GM21576 (cell line): ENCODE measurements at regions not wholly inside any gene's neighbourhood (a gene's known extent, or its start where the extent isn't known, plus 50 kb on each side); places are given as distances from the start of the nearest gene placed in this dataset.
"Not testable (repeated sequence)": the region's sequence is repeated elsewhere in the genome, so short reads cannot be mapped to it uniquely, and the experiment has no call there.

Source experiments
- ATAC-seq: cut with Tn5 transposase; IDR thresholded peaks from one replicate; pipeline ENCODE4 v1.9.1; 2021; ENCODE audit warnings: mild to moderate bottlenecking, moderate library complexity; ENCODE audit not compliant: unreplicated experiment

DNA sequence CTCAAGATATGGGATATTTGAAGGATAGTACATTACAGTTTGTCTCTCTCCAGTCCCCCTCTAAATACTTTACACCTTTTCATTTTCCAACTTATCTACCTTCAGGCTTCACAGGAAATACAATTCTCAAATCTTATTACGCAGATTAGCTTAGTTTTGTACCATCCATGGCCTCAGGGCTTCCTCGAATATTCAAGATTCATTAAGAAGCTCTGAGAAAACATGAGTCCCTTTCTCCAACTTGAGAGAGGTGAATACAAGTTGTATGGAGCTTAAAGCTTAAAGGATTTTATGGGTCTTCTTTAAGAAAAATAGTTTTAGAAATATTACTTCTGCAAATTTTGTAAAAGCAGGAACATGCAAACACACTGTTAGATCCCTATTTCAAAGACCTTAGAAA is 1212.5 kb downstream of the GALC start:
- no peak for ATAC-seq

DNA sequence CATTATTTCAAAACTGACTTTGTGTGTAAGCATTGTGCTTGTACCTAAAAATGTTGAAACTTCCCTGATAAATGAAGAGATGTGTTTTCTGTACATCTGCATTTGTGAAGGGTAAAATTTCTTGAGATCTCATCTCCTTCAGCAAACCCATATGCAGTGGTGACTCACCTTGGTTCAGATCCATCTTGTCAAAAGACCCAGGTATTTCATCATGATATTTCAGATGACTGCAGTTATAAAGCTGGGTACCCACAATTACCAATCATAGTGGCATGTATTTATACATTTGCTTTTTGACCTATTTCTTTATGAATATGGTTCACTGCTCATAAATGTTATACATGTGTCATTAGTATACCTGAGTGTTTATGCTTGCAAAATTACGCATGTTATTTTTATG is 1213.6 kb downstream of the GALC start:
- ATAC-seq: no peak

DNA sequence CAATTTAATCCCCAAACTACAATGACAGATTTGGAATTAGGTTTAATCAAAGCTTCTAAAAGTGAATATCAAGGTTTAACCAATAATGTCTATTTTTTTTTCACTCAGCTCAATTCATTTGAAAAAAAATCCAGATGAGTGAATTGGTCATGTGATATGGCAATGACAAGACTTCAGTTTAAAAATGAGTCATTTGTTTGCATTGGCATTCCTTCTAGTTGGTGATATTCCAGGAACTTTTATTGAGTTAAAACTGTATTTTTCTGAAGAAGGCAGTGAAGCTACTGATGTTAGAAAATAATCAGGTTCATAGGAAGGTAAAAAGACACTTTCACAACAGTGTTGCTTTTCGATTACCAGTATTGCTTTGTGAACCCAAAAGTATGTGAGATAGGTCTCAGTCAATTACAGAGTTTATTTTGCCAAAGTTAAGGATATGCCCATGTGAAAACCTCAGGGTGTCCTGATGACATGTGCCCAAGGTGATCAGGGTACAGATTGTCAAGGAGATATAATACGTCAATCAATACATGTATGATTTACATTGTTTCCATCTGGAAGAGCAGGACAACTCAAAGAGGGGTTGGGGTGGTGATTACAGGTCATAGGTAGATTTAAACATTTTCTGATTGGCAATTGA is 1214.9 kb downstream of the GALC start:
- ATAC-seq: no peak

DNA sequence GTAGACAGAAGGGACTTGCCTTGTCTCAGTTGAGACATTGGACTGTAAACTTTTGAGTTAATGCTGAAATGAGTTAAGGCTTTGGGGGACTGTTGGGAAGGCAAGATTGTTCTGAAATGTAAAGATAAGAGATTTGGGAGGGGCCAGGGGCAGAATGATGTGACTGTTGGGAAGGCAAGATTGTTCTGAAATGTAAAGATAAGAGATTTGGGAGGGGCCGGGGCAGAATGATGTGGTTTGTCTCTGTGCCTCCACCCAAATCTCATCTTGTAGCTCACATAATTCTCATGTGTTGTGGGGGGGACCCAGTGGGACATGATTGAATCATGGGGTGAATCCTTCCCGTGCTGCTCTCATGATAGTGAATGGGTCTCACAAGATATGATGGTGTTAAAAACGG is 1217.1 kb downstream of the GALC start:
- ATAC-seq: not testable (repeated sequence)

DNA sequence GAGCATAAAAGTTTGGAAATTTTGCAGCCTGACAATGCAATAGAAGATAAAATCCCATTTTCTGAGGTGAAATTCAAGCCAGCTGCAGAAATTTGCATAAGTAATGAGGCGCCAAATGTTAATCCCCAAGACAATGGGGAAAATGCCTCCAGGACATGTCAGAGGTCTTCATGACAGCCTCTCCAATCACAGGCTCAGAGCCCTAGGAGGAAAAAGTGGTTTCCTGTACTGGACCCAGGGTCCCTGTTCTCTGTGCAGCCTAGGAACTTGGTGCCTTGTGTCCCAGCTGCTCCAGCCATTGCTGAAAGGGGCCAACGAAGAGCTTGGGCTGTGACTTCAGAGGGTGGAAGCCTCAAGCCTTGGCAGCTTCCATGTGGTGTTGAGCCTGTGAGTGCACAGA is 1218.1 kb downstream of the GALC start:
- no peak for ATAC-seq

DNA sequence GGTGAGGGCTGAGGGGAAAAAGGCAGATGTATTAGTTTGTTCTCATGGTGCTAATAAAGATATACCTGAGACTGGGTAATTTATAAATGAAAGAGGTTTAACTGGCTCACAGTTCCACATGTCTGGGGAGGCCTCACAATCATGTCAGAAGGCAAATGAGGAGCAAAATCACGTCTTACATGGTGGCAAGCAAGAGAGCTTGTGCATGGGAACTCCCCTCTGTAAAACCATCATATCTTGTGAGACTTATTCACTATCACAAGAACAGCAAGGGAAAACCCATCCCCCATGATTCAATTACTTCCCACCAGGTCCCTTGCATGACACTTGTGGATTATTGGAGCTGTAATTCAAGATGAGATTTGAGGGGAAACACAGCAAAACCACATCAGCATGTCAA is 1220.9 kb downstream of the GALC start:
- no peak for ATAC-seq

DNA sequence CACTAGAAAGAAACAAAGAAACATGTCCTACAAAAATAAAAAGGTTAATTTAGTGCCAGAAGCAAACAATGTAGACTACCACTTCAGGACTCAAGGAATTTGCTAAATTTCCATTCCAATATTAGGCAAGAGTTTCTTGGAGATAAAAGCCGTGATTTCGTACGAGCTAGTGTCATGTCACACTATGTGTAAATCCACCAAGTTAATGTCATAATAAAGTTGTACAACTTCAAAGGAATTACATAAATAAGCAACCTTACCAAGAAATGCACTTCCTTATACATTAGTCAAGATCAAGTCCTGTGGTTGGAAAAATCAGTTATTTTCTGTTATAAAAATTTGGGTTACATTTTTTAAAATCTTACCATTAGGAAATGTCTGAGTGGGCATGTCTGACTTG is 1222.8 kb downstream of the GALC start:
- ATAC-seq: no peak

DNA sequence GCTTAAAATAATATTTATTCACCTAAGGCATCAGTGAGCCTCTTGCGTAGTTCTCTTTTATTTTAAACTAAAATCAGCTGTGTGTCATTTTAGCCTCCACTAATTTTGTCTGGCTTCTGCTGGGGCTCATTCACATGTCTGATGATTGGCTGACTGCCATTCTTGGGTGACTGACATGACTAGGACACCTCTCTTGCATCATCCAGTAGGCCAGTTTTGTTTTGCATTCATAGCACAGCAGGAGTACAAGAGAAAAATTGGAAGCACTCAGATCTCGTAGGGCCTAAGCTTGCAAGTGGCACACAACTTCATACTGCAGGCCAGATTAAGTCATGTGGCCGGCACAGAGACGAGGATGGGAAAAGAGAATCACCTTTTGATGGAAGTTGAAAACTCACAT is 1226.5 kb downstream of the GALC start:
- ATAC-seq: no peak

DNA sequence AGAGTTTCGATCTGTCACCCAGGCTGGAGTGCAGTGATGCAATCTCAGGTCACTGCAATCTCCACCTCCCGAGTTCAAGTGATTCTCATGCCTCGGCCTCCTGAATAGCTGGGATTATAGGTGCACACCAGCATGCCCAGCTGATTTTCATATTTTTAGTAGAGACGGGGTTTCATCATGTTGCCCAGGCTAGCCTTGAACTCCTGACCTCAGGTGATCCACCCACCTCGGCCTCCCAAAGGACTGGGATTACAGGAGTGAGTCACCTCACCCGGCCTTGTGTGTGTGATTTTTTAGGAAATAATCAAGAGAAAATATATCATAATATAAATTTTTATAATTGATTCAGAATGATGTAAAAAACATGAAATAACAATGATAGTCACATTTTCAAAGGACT is 1231.4 kb downstream of the GALC start:
- ATAC-seq: no peak

DNA sequence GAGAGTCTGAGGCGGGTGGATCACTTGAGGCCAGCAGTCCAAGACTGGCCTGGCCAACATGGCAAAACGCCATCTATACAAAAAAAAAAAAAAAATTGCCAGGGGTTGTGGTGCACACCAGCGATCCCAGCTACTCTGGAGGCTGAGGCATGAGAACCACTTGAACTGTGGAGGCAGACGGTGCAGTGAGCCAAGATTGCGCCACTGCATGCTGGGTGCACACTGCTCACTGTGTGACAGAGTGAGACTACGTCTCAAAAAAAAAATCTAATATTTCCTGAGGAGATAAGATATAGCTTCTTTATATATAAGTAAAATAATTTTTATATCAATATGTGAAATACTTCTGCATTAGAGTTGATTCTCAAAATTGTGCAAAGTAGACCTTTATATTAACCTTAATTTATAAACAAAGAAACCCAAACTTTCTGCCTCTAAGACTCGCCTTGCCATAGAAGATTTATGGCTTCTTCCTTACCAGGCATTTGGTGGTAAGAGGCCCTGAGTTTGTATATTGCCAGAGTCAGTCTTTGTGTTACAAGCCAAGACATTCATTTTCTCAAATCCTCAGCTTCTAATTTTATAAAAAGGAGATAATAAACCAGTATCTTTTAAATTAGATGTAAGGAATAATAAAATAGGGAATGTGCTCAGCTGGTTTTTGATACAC is 1226.7 kb downstream of the FLRT2 start:
- ATAC-seq: no peak

DNA sequence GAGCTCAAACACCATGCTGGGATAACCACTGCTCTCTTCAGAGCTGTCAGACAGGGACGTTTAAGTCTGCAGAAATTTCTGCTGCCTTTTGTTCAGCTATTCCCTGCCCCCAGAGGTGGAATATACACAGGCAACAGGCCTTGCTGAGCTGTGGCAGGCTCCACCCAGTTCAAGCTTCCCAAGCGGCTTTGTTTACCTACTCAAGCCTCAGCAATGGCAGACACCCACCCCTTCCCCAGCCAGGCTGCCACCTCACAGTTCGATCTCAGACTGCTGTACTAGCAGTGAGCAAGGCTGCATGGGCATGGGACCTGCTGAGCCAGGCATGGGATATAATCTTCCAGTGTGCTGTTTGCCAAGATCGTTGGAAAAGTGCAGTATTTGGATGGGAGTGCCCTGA is 1220.5 kb downstream of the FLRT2 start:
- ATAC-seq: not testable (repeated sequence)

DNA sequence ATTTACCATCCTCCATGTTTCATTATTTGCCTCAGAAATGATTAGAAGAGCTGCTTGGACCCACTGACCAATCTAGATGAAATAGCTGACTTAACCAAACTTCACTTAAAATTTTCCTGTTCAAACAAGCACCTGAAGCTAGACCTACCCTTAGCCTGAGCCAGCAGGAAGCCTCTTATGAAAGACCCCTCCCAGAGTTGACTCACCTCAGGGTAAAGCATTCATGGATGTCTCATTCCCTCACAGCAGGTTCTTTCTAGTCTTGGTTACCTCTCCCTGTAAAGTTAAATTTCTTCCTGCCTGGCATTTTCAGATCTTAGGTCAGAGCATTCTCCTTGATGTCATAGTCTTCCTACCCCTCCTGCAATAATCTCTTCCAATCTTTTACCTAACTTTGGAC is 1209.8 kb downstream of the FLRT2 start:
- ATAC-seq: no peak

DNA sequence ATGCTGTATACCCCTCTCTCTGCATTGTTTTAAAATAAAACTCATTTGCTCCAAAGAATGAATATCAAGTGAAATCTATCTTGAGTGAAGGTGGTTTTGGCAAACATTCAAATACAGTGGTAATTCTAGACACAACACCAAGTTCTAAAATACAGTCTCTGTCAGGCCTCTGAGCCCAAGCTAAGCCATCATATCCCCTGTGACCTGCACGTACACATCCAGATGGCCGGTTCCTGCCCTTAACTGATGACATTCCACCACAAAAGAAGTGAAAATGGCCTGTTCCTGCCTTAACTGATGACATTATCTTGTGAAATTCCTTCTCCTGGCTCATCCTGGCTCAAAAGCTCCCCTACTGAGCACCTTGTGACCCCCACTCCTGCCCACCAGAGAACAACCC is 1201.5 kb downstream of the FLRT2 start:
- ATAC-seq: not testable (repeated sequence)

DNA sequence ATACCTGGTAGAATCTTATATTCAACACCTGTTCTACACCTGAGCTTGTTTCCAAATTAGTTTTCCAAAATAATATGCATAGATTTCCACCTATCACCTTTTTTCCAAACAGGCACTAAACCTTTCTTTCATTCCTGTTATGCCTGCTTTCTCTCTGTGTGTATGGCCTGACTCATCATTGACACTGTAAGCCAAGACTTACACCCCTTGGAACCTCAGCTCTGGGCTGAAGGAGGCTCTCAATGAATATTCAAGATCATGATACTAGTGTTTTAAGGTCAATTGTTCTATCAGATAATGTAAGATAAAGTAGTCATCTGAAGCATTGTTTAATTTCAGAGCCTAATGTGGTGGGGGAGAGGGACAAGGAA is 1193.3 kb downstream of the FLRT2 start:
- no peak for ATAC-seq

DNA sequence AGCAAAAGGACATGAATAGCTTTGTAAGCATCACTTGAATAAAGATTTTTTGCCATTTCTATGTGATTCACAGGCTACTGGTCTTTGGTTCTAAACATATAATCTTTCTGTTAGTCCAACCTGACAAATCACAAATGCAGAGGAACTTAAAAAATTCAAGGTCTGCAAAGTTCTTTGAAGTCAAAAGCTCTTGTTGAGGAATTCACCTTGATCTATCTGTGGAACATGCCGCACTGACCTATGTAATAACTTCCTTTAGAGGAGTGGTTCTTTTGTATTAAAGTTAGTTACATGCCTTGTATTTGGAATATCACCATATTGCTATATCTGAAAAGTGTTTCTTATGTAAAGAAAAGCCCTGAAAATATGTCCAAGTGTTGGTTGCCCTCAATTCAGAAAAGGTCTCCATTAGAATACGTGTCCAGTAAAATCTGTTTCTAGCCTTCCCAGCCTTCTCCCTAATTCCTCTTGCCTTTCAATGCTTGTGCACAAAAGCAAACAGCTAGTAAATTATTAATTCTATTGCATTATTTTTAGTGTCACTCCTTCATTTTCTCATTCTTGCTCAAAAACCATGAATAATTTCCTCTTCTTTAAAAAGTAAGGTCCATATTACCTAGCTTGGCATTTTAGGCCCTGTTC is 1192.8 kb downstream of the FLRT2 start:
- no peak for ATAC-seq

DNA sequence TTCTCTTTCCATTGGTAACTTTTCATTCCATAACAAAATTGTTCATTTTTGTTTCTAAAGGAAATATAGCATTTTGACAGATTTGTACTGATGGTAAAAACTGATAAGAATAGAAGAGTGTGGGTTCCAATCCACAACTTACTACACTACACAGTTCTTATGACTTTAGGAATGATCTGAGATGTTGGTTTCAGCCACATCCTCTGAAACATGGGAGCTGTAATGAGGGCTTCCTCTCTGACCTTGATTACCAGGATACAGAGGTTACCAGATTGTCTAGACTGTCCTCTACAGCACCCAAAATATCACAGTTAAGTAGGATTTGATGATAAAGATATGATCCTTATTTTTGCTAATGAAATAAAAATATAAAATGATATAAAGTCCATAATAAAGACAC is 1184.6 kb downstream of the FLRT2 start:
- ATAC-seq: no peak

DNA sequence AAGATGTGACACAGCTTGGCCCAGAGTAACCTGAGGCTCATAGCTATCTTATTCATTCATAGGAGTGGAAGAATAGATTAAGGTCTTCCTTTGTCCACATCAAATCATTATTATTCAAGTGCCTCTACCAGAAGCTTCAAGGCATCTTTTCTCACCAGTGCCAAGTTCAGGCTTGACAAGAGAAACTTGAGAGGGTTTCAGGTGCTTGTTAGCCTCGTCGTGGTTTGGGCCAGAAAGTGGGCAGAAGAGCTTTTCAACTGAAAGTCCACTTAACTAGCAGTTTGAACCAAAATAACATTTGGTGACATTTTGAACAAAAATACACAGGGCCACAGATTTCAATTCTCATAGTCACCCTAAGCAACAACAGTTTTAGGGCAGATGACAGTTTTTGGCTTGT is 1184.2 kb downstream of the FLRT2 start:
- ATAC-seq: no peak

DNA sequence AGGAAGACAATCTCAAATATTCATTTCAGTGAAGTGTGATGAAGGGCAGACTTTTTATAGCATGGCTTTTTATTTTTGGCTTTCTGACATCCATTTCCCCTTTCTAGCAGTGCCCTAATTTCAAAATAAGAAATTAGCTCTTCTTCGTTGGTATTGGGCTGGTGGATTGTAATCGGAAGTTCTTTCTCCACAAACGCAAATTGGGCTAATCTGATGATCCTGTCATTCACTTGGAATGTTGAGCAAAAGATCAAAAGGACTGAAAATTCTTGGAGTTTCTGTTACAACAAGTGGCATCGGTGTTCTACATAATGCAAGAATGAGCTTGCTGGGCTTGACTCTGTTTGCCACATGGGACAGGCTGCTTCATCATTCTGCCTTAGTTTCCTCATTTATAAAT is 1182.8 kb downstream of the FLRT2 start:
- no peak for ATAC-seq

DNA sequence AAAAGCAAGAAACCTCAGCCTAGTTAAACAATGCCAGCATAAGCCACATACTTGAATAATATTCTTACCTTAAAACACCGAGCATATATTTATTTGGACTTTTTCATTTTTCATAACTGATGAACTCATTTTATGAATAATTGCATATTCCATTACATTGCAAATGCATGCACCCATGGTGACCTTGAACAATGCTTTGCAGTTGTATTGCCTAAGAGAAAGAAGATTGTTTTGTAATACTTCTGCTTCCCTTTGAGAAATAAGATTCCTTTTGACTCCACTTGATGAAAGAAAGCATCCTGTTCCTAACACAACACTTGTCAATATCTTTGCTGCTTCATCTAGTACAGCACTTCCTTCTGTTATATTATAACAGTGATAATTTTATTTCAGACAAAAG is 1182.2 kb downstream of the FLRT2 start:
- ATAC-seq: no peak

DNA sequence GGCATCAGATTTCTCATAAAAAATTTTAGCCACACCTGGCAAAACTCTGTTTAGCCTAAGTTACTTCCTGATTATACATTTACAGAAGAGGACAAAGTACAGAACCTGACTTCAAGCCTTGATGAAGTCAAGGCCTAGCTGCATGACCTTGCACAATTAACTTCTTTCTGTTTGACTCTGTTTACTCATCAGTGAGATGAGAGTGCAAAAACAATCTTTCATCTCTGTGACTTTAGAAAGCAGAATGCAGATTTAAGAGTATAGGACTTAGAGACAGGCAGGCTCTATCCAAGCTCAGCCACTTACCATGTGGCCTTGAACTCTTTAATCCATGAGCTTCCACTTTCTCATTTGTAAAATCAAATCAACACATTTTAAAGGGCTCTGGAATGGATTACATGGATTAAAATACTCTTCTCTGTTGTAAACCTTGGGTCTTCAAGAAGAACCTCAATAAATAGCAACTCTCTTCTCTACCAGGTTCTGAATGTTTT is 1178.9 kb downstream of the FLRT2 start:
- ATAC-seq: no peak

DNA sequence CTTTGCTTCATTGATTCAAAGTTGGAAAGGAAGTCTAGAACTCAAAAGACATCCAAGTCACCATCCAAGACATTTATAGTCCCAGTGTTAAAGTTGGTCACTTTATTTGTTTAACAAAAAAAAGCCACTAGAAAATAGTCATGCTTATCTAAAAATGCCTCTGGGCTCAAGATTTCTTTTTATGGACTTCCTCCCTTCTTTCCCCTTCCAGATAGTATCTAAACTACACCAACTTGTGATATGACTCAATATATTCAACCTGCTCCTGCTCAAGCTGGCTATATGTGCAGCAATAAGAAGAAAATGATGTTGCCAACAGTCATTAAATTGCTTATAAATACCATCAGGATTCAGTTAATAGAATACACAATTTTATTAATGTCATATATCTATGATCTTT is 1177.1 kb downstream of the FLRT2 start:
- ATAC-seq: no peak

DNA sequence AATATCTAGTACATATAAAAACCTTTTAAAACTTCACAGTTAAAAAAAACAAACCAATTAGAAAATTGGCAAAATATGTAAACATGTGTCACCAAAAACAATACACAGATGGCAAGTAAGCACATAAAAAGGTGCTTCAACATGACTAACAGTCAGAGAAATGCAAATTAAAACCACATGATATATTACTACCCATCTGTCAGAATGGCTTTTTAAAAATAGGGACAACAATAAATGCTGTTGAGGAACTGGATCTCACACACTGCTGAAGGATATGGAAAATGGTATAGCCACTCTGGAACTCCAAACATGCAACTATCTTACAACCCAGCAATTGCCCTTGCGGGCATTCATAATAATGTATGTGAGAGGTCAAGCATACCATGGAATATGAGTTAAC is 1153.6 kb downstream of the FLRT2 start:
- no peak for ATAC-seq
